HL-60 (cell line): ENCODE measurements at regions not wholly inside any gene's neighbourhood (a gene's known extent, or its start where the extent isn't known, plus 50 kb on each side); places are given as distances from the start of the nearest gene placed in this dataset.

Experiments used
- DNase-seq, 2 experiments: peaks; one replicate each; pipeline ENCODE4 v3.0.0-alpha.2; 2010 to 2020; ENCODE audit warnings: low read depth in 1 of 2, low spot score in 1 of 2
- H3K27ac ChIP-seq: fragments of 250-450 bp; sonication (Bioruptor Pico); replicated peaks from 2 replicates; pipeline ENCODE4 v1.5.1; 2020; ENCODE audit warnings: mild to moderate bottlenecking, moderate library complexity
- H3K27me3 ChIP-seq: fragments of 250-450 bp; sonication (Bioruptor Pico); 2 replicates; pipeline ENCODE4 v1.5.1; 2021; ENCODE audit warnings: mild to moderate bottlenecking, moderate library complexity; ENCODE audit not compliant: insufficient read depth, poor library complexity, severe bottlenecking
- H3K4me3 ChIP-seq: replicated peaks from 2 replicates; pipeline ENCODE4 v1.5.1; 2011; ENCODE audit warnings: mild to moderate bottlenecking, control low read depth, low read length; ENCODE audit not compliant: insufficient read depth
- GABPA ChIP-seq: IDR thresholded peaks from 2 replicates; pipeline ENCODE4 v1.6.1; 2012; ENCODE audit warnings: low read depth
- POLR2AphosphoS5 ChIP-seq: IDR thresholded peaks from 2 replicates; pipeline ENCODE4 v1.6.1; 2012; ENCODE audit warnings: low read depth
- SPI1 ChIP-seq: IDR thresholded peaks from 2 replicates; pipeline ENCODE4 v1.6.1; 2012; ENCODE audit warnings: low read depth, mild to moderate bottlenecking, borderline replicate concordance
- TF ChIP-seq, protein P1 (sequence below): IDR thresholded peaks from one replicate; pipeline ENCODE4 v1.5.1; 2011; ENCODE audit warnings: low read length, control low read depth, inconsistent platforms; ENCODE audit not compliant: insufficient read depth
- TF ChIP-seq, protein P2 (sequence below): IDR thresholded peaks from 2 replicates; pipeline ENCODE4 v1.6.1; 2012; ENCODE audit warnings: low read depth; ENCODE audit not compliant: insufficient replicate concordance

DNA sequence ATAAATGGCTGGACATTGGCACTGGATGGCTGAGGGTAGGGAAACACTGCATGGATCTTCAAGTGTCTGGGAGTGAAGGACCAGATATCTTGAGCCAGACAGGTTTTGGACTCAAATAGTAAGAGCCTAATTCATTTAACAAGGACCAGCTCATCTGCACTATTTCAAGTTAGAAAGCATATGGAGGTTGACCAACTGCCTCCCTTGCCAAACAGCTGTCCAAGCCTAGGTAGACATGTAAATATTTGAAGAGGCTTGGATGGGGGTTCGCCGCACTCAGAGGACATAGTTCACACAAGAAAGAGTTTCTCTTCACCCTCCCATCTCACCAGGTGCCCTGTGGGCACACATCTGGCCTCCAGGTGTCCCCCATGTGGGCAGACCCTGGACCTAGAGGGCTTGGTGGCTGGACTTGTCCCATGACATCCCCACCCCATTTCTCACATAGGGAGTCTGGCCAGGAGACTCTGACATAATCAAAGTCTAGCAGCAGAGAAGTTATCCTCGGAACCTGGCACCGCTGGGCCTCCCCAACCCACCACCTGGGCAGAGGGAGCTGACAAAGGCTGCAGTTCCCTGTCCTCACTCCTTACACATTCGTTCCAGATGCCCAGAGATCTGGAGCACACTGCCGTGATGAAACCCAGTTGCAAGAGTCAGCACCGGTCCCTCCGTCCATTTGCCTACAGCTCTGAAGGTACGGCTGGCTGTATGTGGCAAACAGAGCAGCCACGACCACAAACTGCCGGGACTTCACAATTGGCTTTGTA, 116.9 kb upstream of the GDF10 start:
- no peak for DNase-seq
- Histone ChIP-seq H3K4me3 (no peak overlapping the region), H3K27me3 (no peaks in the 10 kb centered on the region), H3K27ac (no peak overlapping the region)
- TF ChIP-seq SPI1: no peak
- no peak for TF ChIP-seq POLR2AphosphoS5
- TF ChIP-seq, protein P1, sequence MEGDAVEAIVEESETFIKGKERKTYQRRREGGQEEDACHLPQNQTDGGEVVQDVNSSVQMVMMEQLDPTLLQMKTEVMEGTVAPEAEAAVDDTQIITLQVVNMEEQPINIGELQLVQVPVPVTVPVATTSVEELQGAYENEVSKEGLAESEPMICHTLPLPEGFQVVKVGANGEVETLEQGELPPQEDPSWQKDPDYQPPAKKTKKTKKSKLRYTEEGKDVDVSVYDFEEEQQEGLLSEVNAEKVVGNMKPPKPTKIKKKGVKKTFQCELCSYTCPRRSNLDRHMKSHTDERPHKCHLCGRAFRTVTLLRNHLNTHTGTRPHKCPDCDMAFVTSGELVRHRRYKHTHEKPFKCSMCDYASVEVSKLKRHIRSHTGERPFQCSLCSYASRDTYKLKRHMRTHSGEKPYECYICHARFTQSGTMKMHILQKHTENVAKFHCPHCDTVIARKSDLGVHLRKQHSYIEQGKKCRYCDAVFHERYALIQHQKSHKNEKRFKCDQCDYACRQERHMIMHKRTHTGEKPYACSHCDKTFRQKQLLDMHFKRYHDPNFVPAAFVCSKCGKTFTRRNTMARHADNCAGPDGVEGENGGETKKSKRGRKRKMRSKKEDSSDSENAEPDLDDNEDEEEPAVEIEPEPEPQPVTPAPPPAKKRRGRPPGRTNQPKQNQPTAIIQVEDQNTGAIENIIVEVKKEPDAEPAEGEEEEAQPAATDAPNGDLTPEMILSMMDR: no peak
- no peak for TF ChIP-seq GABPA
- TF ChIP-seq, protein P2, sequence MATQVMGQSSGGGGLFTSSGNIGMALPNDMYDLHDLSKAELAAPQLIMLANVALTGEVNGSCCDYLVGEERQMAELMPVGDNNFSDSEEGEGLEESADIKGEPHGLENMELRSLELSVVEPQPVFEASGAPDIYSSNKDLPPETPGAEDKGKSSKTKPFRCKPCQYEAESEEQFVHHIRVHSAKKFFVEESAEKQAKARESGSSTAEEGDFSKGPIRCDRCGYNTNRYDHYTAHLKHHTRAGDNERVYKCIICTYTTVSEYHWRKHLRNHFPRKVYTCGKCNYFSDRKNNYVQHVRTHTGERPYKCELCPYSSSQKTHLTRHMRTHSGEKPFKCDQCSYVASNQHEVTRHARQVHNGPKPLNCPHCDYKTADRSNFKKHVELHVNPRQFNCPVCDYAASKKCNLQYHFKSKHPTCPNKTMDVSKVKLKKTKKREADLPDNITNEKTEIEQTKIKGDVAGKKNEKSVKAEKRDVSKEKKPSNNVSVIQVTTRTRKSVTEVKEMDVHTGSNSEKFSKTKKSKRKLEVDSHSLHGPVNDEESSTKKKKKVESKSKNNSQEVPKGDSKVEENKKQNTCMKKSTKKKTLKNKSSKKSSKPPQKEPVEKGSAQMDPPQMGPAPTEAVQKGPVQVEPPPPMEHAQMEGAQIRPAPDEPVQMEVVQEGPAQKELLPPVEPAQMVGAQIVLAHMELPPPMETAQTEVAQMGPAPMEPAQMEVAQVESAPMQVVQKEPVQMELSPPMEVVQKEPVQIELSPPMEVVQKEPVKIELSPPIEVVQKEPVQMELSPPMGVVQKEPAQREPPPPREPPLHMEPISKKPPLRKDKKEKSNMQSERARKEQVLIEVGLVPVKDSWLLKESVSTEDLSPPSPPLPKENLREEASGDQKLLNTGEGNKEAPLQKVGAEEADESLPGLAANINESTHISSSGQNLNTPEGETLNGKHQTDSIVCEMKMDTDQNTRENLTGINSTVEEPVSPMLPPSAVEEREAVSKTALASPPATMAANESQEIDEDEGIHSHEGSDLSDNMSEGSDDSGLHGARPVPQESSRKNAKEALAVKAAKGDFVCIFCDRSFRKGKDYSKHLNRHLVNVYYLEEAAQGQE: no peak

DNA sequence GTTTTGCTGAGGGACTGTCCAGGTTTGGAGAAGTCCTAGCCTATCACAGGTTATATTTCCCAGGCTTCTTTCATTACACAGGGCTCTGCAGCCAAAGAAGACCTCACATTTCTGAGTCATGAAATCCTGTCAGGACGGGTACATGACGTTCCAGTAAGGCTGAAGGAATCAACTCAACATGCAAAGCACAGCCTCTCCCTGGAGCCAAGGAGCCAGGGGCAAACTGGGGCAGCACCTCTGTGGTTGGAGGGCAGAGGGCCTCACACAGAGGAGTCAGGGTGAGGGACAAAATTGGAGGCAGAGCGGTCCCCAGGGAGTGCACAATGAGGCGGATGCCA, 116.3 kb upstream of the GDF10 start:
- no peak overlapping the region for H3K4me3 ChIP-seq
- no peaks in the 10 kb centered on the region for H3K27me3 ChIP-seq
- TF ChIP-seq, protein P1: no peak
- no peak overlapping the region for H3K27ac ChIP-seq
- DNase-seq: no peak

DNA sequence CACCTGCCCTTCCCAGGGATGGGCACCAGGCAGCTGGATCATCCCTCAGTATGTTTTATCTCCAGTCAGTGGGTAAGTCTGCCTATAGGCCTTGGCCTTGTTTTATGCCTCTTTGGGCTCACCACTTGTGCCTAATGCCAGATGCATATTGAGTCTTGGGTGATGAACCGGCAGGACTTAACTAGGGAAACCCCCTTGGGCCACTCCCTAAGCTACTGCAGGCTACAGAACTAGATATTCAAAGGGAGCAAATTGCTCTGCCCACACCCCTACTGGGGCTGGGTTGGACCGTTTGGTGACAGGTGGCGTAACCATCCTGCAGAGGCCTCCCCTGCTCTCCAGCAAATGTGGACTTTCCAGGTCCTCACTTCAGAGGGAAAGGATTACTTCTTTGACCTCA, 115.7 kb upstream of the GDF10 start:
- Histone ChIP-seq H3K4me3 (no peak overlapping the region), H3K27me3 (no peaks in the 10 kb centered on the region), H3K27ac (no peak overlapping the region)
- TF ChIP-seq SPI1 (no peak), GABPA (no peak), POLR2AphosphoS5 (no peak)
- TF ChIP-seq, protein P2: no peak
- TF ChIP-seq, protein P1: no peak
- DNase-seq: no peak

DNA sequence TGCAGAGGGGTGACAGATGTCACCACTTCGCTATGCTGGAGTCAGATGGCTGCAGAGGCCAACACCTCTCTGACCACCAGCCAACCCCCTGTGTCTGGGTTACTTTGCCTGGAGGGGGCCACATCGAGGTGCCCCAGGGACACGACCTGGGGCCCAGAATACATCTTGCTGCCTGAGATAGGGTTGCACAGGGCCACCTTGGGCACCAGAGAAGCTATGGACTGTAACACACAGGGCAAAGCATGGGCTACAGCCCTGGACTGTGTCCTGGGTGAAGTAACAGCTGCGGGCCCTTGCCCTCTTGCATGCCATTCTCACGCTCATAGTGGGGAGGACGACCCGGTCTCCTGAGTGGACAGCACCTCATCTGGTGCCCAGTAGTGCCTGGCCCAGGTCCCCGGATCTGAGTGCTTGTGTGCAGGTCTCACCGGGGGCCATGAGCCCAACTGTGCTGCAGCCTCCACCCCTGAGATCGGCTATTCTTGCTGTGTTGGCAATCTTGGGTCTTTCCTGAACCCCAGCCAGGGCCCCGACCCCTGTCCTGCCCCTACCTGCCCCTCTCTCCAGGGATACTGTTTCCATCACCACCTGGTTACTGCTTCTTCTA, 115.2 kb upstream of the GDF10 start:
- no peak overlapping the region for H3K27ac ChIP-seq
- no peak overlapping the region for H3K4me3 ChIP-seq
- TF ChIP-seq, protein P2: no peak
- TF ChIP-seq, protein P1: no peak
- TF ChIP-seq GABPA (no peak), SPI1 (no peak), POLR2AphosphoS5 (no peak)
- no peaks in the 10 kb centered on the region for H3K27me3 ChIP-seq
- DNase-seq: no peak
